Adrenal gland (tissue), 9 donors: ENCODE measurements at regions not wholly inside any gene's neighbourhood (a gene's known extent, or its start where the extent isn't known, plus 50 kb on each side); places are given as distances from the start of the nearest gene placed in this dataset.
"Not testable (repeated sequence)": the region's sequence is repeated elsewhere in the genome, so short reads cannot be mapped to it uniquely, and the experiment has no call there.

ENCODE experiments used
- DNase-seq, 7 donors: peaks; one replicate each; pipeline ENCODE4 v3.0.0-alpha.2; 2019 to 2020
- H3K27ac ChIP-seq, 5 donors: fragments of 200-600 bp; sonication (generic) in 4 of 5; 1 replicate in 3 of 5; 2 replicates in 2 of 5; pipeline versions ENCODE4 v1.5.1 to v1.8.0; 2016 to 2020; ENCODE audit warnings: mild to moderate bottlenecking in 1 of 5
- H3K27me3 ChIP-seq: fragments of 200-600 bp; 2 replicates; pipeline ENCODE4 v1.8.0; 2021
- H3K36me3 ChIP-seq, 2 donors: fragments of 200-600 bp; replicated peaks in 1 of 2; 1 replicate in 1 of 2; 2 replicates in 1 of 2; pipeline versions ENCODE4 v1.5.1 to v1.8.0; 2018 to 2022
- H3K4me1 ChIP-seq, 2 donors: fragments of 200-600 bp; replicated peaks in 1 of 2; 1 replicate in 1 of 2; 2 replicates in 1 of 2; pipeline versions ENCODE4 v1.5.1 to v1.8.0; 2018 to 2021
- H3K4me3 ChIP-seq, 4 donors: fragments of 200-600 bp; sonication (generic) in 3 of 4; one replicate each; pipeline ENCODE4 v1.5.1; 2016 to 2018
- H3K9me3 ChIP-seq, 3 donors: fragments of 200-600 bp; sonication (generic) in 1 of 3; replicated peaks in 1 of 3; 1 replicate in 2 of 3; 2 replicates in 1 of 3; pipeline versions ENCODE4 v1.5.1 to v1.8.0; 2016 to 2021
- POLR2A ChIP-seq, 2 donors: fragments of 450-650 bp; IDR thresholded peaks; one replicate each; pipeline ENCODE4 v1.6.1; 2017; ENCODE audit warnings: antibody characterized with exemption in 2 of 2, mild to moderate bottlenecking in 2 of 2, moderate library complexity in 1 of 2
- WGBS, 4 donors: extraction: QIAGEN DNeasy Blood & Tissue Kit in 2 of 4; methylation state at CpG; one replicate each; pipeline versions ENCODE4 v1.1.5 to v1.1.7; 2013 to 2017; 5-methylcytosine and 5-hydroxymethylcytosine counted together
- intact Hi-C, 2 donors: fragments of 100-400 bp; cut with DNase I; formaldehyde crosslinking; loops; one replicate each; pipeline versions ENCODE4 v1.14.1 to v1.15.0; 2022 to 2023
- TF ChIP-seq, protein P1 (sequence below), 6 experiments: fragments of 450-650 bp in 4 of 6; fragments of 200-600 bp in 2 of 6; sonication (generic) in 1 of 6; IDR thresholded peaks; 1 replicate in 5 of 6; 2 replicates in 1 of 6; pipeline versions ENCODE4 v1.5.1 to v1.8.0; 2016 to 2021; ENCODE audit warnings: antibody characterized with exemption in 6 of 6, mild to moderate bottlenecking in 2 of 6, moderate library complexity in 1 of 6
- donor health status: healthy with polysubstance abuse.
- donor health status: Bipolar disorder and iron deficiency.
- donor health status: DM: yes; HTN: yes; CAD: no.
- donor health status: DM: no; HTN: no; CAD: no.
- donor health status: DM: no; HTN: no; CAD: no.

DNA sequence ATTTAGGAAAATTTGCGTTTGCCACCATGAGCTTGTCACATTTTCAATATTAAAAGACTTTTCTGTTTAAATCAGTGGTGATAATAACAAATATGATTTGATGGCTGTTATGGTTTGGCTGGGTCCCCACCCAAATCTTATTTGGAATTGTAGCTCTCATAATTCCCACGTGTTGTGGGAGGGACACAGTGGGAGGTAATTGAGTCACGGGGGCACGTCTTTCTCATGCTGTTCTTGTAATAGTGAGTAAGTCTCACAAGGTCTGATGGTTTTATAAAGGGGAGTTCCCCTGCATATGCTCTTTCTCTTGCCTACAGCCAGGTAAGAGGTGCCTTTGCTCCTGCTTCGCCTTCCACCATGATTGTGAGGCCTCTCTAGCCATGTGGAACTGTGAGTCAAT lies 83.4 kb upstream of the RGPD4 start:
- H3K36me3 ChIP-seq: no peaks in the 10 kb centered on the region
- 81 to 89% (median 85%) methylated on average over 5 of the region's 5 CpGs for WGBS, 4 donors
- no peaks in the 10 kb centered on the region for H3K9me3 ChIP-seq
- no peak overlapping the region for H3K4me3 ChIP-seq
- TF ChIP-seq, protein P1, sequence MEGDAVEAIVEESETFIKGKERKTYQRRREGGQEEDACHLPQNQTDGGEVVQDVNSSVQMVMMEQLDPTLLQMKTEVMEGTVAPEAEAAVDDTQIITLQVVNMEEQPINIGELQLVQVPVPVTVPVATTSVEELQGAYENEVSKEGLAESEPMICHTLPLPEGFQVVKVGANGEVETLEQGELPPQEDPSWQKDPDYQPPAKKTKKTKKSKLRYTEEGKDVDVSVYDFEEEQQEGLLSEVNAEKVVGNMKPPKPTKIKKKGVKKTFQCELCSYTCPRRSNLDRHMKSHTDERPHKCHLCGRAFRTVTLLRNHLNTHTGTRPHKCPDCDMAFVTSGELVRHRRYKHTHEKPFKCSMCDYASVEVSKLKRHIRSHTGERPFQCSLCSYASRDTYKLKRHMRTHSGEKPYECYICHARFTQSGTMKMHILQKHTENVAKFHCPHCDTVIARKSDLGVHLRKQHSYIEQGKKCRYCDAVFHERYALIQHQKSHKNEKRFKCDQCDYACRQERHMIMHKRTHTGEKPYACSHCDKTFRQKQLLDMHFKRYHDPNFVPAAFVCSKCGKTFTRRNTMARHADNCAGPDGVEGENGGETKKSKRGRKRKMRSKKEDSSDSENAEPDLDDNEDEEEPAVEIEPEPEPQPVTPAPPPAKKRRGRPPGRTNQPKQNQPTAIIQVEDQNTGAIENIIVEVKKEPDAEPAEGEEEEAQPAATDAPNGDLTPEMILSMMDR (IDR thresholded peaks at IDR 0.05): no peak
- TF ChIP-seq POLR2A (IDR thresholded peaks at IDR 0.05): no peak
- H3K27me3 ChIP-seq: no peaks in the 10 kb centered on the region
- intact Hi-C loops: no loop called here
- H3K4me1 ChIP-seq: no peaks in the 10 kb centered on the region
- no peak overlapping the region for H3K27ac ChIP-seq
- no peak for DNase-seq

DNA sequence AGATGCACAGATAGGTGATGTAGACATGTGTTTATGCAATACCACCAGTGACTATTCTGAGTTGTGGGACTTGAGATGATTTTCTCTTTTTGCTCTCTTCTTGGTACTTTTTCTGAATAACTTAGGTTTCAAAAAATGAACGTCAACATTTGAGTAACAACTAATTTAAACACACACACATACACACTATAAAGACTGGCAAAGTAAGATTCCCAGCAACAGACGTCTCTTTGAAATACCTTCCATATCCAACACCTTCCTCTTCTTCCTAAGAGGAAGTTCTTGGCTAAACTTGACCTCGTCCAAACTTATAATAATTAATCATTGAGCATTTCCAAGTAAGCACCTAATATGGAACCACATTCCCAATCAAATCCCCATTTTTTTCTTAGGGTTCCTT lies 81.6 kb upstream of the RGPD4 start:
- H3K27ac ChIP-seq: no peak overlapping the region
- no peaks in the 10 kb centered on the region for H3K4me1 ChIP-seq
- no peak overlapping the region for H3K4me3 ChIP-seq
- H3K9me3 ChIP-seq: no peaks in the 10 kb centered on the region
- TF ChIP-seq, protein P1 (IDR thresholded peaks at IDR 0.05): no peak
- no peak for TF ChIP-seq POLR2A (IDR thresholded peaks at IDR 0.05)
- intact Hi-C loops: no loop called here
- no peaks in the 10 kb centered on the region for H3K27me3 ChIP-seq
- DNase-seq: no peak
- WGBS, 4 donors: 58 to 76% (median 61%) methylated on average over 3 of the region's 3 CpGs
- H3K36me3 ChIP-seq: no peaks in the 10 kb centered on the region

DNA sequence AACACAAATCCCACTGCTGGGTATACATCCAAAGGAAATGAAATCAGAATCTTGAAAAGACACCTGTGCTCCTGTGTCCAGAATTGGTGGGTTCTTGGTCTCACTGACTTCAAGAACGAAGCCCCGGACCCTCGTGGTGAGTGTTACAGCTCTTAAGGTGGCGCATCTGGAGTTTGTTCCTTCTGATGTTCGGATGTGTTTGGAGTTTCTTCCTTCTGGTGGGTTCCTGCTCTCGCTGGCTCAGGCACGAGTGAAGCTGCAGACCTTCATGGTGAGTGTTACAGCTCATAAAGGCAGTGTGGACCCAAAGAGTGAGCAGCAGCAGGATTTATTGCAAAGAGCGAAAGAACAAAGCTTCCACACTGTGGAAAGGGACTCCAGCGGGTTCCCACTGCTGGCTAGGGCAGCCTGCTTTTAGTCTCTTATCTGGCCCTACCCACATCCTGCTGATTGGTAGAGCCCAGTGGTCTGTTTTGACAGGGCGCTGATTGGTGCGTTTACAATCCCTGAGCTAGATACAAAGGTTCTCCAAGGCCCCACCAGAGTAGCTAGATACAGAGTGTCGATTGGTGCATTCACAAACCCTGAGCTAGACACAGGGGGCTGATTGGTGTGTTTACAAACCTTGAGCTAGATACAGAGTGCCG lies 80.0 kb upstream of the RGPD4 start:
- H3K4me1 ChIP-seq, H3K9me3 ChIP-seq, H3K27me3 ChIP-seq, intact Hi-C loops, H3K36me3 ChIP-seq, H3K4me3 ChIP-seq, DNase-seq, H3K27ac ChIP-seq: not testable (repeated sequence)
- WGBS, 4 donors: 82 to 91% (median 86%) methylated on average over 11 to 13 of the region's 13 CpGs

DNA sequence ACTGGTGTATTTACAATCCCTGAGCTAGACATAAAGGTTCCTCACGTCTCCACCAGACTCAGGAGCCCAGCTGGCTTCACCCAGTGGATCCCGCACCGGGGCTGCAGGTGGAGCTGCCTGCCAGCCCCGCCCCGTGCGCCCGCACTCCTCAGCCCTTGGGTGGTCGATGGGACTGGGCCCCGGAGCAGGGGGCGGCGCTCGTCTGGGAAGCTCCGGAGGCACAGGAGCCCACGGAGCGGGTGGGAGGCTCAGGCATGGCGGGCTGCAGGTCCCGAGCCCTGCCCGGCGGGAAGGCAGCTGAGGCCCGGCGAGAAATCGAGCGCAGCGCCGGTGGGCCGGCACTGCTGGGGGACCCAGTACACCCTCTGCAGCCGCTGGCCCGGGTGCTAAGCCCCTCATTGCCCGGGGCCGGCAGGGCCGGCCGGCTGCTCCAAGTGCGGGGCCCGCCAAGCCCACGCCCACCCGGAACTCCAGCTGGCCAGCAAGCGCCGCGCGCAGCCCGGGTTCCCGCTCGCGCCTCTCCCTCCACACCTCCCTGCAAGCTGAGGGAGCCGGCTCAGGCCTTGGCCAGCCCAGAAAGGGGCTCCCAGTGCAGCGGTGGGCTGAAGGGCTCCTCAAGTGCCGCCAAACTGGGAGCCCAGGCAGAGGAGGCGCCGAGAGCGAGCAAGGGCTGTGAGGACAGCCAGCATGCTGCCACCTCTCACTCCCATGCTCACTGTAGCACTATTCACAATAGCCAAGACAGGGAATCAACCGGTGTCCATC lies 79.3 kb upstream of the RGPD4 start:
- 90 to 97% (median 93%) methylated on average over 26 to 47 of the region's 51 CpGs for WGBS, 4 donors
- H3K27me3 ChIP-seq, H3K4me1 ChIP-seq, H3K36me3 ChIP-seq, H3K4me3 ChIP-seq, H3K9me3 ChIP-seq, DNase-seq, intact Hi-C loops, H3K27ac ChIP-seq: not testable (repeated sequence)

DNA sequence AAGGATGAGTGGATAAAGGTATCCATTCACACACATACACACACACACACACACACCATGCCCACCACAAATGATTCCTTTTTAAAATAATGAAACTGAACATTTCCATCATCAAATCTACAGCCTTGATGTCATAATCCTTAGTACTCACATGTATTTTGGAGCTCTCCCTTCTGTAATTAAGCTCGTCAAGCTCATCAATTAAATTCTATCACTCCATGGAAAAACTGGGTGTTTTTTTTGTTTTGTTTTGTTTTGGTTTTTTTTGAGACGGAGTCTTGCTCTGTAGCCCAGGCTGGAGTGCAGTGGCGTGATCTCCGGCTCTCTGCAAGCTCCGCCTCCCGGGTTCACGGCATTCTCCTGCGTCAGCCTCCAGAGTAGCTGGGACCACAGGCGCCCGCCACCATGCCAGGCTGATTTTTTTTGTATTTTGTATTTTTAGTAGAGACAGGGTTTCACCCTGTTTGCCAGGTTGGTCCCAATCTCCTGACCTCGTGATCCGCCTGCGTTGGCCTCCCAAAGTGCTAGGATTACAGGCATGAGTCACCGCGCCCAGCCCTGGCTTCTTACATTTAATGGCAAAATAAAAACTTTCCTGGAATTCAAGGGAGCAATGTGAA lies 78.6 kb upstream of the RGPD4 start:
- 88 to 91% (median 89%) methylated on average over 15 of the region's 15 CpGs for WGBS, 4 donors
- Histone ChIP-seq H3K27me3 (no peaks in the 10 kb centered on the region), H3K4me3 (no peak overlapping the region), H3K9me3 (no peaks in the 10 kb centered on the region), H3K4me1 (no peaks in the 10 kb centered on the region), H3K36me3 (no peaks in the 10 kb centered on the region), H3K27ac (no peak overlapping the region)
- TF ChIP-seq, protein P1 (IDR thresholded peaks at IDR 0.05): no peak
- no peak for TF ChIP-seq POLR2A (IDR thresholded peaks at IDR 0.05)
- DNase-seq: no peak
- intact Hi-C loops: no loop called here
